ENCODE measurements at regions not wholly inside any gene's neighbourhood (a gene's known extent, or its start where the extent isn't known, plus 50 kb on each side); places are given as distances from the start of the nearest gene placed in this dataset.

- DNase-seq: no peak
Measured at GRCh38 chr6:164546263-164546662, 763.1 kb downstream of the C6orf118 start.

DNA sequence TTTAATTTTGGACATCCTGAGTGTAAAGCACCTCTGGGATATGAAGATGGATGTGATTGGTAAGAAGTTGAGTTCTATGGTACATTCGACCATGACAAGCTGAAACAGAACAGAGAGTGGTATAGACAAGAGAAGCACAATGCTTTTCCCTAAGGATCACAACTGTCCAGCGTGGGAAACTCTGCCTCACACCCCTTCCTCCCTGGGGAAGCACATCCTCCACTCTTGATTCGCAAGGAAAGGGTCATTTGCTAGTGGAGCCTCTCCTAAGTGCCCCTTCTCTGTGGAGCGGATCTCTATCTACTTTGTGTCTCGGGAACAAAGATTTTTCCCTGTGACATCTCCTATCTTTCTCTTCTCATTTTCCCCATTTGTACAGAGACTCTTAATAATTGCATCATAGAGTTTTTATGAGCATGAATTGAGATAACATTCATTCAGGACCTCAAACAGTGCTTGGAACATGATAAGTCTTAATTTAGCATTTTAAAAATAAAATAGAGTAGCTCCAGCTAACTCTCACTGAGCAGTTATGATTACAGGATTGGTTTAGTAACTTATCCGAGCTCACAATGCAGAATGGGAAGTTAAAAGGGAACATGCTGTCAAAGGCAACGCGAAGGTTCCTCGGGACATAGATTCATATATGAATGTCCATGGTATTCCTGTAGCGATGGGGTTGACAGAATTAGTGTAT, 775.2 kb downstream of the C6orf118 start:
- DNase-seq: no peak

DNA sequence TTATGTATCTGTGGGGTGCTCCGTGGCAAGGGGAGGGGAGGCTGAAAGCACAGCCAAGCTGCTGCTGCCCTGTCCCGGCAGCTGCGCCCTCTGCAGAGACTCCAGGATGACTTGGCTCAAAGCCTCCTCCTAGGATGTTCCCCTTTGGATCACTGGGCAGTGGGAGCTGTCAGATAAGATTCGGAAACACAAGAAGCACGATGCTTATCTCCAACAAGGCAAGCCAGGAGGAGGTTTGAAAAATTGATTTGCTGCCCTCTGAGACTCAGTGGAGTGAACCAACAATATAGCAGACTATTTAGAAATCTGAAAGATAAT, 776.4 kb downstream of the C6orf118 start:
- no peak for DNase-seq

DNA sequence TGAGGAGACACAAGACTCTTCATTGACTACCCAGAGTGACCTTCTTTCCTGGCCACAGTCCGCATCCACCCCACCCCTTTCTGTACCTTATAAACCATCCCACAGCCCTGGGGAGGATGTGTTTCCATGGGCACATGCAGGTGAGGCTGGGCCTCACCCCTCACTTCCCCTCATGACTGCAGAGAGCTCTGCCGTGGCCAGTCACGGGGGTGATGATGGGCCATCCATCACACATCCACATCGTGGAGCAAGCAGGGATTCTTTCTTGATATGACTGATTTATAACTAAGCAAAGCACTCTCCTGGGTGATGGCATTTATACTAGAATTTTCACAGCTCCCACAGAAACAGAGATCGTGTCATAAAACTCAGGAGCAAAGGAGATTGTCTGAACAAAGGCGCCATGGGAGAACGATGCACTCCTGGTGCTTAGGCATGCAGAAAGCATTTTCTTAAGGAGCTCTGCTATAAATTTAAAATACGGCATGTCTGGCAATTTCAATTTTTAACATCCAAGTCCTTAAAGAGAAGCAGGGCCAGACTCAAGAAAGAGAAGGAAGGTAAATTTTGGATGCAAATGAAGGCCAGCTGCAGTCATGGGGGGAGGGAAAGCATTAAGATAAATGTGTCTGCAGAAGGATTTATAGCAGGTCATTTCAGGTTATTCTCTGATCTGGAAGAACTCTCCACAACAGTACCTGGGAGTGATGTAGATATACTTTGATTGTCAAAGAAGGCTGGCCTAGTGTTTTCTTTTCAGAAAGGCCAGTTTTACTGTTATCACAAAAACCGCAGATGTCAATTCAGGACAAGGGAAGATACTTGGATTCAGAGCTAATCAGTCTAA, 777.0 kb downstream of the C6orf118 start:
- no peak for DNase-seq

DNA sequence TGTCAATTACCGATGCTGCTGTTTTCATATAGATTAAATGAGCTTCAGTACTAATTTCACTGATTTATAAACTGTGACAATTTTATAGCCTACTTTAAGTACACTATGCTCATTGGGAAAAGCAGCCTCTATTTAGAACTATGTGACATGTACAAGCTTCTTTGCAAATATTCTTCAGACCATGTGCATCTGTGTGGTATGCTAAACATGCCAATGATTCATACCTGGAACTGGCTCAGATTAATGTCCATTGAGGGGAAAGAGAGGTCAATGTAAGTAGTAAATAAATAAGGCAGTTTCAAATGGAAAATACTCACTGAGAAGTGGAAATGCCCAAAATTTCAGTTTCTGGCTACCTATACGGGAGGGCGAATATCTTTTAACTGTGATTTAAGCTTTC, 777.7 kb downstream of the C6orf118 start:
- no peak for DNase-seq

DNA sequence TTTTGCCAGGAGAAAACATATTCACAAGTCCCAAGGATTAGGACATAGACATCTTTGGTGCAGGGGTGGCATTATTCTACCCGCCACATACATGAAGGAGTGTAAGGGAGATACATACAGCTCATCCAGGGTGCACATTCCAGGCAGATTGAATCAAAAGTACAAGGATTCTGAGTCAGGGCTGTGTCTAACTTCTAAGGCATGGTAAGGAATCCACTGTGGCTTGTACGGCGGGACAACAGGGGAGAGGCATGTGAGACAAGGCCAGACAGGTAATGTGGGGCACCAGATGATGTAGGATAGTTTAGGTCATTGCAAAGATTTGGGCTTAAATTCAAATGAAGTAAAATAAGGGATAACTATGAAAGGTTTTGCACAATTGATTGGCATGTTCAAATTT, 780.9 kb downstream of the C6orf118 start:
- no peak for DNase-seq

DNA sequence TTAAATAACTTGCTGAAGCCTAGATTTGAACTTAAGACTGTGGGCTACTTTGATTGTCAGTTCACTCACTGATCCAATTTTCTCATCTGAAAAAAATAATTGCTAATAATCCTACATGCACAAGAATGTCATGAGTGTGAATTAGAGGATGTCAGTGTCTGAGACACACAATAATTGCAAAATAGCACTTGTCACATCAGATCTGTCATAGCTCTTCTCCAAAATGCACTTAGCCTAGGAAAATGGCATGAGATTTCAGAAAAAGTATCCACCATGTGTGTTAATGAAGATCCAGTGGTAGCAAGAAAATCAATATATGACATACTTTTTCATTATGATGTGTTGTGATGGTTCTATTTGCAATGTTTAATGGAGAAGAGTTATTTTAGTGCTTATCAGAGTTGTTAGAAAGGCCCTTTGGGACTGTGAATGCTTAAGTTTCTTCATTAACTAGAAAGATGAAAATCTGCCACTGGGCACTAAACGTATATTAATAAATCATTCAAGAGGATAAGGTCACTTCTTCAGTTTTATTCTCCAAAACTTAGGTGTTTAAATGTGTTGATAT, 786.2 kb downstream of the C6orf118 start:
- DNase-seq: no peak

GRCh38 chr6:164520916-164521315, 788.5 kb downstream of the C6orf118 start:
- DNase-seq: no peak

DNA sequence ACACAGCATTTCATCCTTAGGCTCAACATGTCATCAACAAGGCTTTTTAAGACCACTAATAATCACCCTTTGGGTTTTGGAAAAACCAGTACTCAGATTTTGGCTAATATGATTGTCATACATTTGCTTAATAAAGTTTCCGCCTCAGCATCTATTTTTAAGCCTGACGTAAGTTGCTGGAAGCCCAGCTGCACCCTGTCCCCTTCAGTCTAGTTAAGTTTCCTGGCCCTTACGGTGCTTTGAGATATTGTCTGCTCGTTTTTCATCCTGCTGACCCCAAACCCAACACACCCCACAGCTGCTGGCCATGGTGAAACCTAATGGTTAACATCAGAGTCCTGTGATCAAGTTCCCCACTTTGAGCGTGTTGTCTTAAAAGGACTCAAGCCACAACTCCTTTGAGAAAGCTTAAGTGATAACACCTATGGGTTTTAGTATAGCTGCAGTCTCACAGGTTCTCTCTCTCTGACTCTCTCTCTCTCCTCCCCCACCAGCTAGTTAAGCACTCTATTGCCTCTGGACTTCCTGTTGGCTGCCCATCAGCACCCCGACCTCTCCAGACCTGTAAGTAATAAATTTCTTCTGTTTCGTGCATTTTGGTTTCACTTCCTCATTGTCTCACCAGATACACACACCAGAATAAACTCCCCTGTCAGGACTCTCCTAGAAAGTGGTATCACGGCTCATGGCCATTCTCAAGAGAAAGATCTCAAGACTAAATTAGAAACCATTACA, 802.0 kb downstream of the C6orf118 start:
- DNase-seq: no peak

GRCh38 chr6:164505425-164505824, 804.0 kb downstream of the C6orf118 start:
- no peak for DNase-seq

DNA sequence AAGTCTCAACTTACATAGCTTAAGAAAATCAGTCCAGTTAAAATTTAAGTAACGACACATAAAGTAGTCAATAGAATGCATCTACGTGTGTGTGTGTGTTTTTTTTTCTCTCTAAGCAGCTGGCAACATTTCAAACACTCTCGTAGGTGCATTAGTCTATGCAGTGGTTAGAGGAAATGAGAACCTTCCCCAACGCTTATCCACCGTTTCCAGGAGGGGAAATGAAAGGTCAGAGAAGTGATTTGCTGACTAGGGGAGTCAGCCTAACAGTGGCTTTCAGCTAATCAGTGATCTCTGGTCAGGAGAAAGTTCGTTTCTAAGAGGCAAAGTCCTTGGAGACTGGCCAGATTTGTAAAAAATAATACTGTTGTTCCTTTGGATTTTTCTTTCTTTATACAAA, 806.6 kb downstream of the C6orf118 start:
- DNase-seq: no peak

DNA sequence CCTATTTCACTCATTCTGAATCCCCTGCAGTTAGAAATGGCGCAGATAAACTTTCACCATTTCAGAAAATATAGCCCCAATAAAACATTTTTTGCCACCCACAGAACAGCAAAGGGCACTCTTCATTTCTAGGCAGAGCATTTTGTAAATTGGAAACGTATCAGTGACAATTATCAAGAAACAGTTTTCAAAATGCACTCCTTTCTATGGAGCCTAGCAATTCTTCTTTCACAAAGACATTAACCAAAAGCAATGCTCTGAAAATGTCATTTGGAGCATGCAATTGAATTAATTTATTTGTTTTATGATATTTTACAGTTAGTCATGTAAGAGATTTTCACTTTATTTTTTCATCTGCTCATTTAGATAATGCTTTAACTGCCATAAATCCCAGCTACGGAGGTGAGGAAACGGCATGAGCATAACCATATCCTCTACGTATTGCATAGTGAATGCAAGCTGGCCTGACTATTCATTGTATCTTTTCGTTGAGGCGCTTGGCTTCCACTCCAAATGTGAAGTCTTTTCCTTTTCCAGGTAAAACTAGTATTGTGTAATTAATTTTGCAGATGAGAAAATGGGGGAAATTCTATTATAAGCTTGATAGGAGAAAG, 813.4 kb downstream of the C6orf118 start:
- no peak for DNase-seq

DNA sequence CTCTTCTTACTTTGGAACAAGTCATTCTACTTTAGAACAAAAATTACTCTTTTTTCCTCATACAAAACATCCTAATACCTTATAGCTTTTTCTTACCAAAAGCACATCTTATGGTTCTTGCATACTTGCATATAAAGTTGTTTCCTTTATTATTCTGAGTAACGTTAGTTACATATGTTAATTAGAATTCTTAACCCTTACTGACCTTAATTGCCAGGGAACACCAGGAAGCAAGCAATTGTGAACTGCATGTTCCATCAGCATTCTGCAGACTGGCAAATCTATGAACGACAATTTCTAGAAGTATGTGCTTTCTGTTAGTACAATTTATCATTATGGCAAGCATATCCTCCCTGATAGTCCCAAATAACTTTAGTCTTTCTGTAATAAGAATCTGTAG, 831.0 kb downstream of the C6orf118 start:
- no peak for DNase-seq

DNA sequence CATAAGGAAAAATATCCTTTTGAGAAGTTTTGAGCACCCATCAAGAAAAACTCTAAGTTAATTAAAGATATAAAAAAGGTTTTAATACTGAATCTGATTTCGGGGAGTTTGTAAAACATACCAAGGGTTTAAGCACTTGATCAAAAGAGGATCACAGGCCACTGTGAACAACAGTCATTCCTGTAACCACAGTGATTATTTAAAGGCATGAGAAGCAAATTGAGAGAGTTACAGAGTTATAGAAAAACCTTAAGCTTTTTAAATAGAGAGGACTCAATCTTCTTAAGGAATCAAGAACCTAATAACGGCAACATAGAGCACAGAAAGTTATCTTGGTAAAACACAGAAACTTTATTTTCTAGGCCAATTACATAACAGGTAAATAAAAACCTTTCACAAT, 831.6 kb downstream of the C6orf118 start:
- no peak for DNase-seq

DNA sequence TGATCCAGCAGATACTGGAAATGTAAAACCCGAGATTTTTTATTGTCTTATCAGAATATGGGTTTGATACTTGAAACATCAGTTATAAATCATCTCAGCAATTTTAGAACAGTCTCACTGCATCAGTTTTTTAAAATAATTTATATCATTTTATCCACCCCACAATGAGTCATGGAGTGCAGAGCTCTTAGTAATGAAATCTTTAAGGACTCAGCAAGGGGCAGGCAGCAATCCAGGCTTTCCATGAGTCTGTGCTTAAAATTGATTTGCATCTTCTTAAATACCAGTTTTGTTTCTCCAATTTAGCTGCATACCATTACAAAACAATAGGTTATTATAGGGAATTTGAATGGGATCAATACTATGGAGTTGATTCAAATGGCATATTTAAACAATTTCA, 832.3 kb downstream of the C6orf118 start:
- no peak for DNase-seq

DNA sequence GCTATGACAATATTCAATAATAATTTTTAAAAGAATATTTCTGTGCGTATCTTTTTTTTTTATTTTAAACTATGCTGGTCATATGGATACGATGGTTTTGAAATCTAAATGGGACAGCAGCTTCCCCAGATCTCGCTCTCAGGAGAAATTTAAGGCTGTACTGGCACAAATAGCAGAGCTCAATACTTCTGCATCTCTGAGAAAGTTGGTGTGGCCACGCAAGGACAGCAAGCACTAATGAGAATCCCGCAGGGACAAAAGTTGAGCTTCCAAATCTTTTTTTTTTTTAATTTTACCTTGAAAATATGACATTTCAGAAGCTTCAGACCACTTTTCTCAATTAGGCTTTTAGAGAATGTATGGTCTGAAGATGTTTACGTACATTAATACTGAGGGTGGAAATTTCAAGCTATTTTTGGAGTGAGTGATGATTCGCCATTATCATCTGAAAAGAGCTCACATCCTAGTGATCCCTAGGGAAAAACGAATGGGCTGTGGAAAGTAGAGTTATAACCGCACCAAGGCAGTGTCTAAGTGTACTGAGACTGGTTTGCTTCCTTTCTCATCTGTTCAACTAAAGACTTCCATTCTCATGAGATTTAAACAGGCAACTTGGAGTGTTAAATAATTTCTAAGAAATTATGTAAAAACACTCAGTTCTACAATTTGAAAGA, 840.0 kb downstream of the C6orf118 start:
- no peak for DNase-seq

GRCh38 chr6:164455835-164456234, 853.6 kb downstream of the C6orf118 start:
- no peak for DNase-seq

DNA sequence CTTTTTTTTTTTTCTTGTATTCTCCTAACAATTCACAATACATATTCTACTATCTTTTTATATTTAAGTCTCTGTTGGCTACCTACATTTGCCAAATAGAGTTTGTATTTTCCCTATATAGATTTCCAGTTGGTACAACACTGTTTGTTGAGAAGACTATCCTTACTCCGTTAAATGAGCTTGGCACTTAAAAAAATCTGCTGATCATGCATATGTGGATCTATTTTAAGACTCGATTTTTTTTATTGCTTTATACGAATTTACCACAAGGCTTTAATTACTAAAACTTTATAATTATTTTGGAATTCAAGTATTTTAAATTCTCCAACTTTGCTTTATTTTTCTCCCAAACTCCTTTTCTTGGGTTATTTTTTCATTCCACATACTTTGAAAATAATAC, 855.6 kb downstream of the C6orf118 start:
- no peak for DNase-seq

- no peak for DNase-seq
Measured at GRCh38 chr6:164442572-164442971, 866.8 kb downstream of the C6orf118 start.

DNA sequence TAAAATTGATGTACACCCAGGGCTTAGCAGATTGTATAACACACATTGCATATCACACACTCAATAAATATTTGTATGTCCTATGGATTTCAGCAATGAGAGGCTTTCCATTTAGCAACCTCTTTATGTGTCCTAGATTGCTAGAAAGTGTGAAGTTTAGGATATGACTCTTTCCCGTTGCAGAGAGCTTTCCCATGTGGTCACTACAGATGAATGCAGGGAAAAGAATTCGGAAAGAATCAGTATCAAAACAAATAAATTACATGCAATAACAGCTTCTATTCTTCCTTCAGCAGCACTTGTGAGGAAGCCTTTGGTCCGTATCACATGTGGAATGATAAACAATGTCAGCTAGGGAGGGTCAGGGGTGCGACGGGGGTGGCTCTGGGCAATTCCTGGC, 870.1 kb downstream of the C6orf118 start:
- DNase-seq: no peak

DNA sequence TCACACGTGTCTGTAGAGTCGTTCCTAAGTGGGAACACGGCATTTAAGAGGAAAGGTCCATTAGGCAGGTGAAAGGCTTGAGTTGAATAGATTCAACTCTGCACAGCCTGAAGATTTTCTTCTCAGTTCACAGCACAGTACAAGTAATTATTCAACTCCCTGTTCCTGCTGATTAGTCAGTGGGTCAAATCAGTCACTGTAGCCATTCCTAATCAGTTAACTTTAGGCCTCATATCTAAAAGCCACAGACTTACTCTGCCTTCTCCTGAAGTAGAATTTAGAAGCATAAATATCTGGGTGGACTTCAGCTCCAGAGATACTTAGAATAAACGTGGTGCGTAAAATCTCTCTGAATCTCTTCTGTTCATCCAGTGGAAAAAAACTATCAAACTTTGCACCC, 872.4 kb downstream of the C6orf118 start:
- no peak for DNase-seq

DNA sequence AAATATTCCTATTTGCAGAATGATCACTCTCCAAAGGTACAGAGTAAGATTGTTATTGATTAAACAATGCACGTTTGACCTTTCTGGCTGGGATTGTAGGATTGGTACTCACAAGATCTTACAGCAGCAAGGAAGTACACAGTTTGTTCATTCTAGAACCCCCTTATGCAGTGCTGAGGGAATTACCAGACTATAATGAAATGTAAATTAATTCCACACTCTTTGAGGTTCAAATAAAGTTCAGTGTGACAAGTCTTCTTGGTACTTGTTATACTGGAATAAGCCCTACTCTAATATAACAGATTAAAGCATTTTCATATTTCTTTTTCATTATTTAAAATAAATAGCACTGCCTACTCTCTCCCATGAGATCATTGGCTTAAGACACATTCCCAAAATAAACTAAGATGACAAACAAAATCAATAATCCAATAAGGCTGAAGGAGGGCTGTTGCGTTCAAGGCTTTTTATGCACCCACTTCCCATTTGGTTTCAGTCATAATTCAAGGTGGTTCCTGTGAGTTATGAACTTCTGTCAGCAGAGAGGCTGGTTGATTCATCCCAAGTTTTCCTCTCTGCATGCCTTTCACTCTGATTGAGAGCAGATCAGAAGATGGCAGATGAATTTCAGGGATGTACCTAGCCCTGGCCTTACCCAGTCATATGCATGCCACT, 881.5 kb downstream of the C6orf118 start:
- no peak for DNase-seq

Data from hematopoietic multipotent progenitor cell treated with erythropoietin and hydrocortisone succinate and interleukin-3 and kit ligand, for 6 days (in vitro differentiated cells).